Left lung (tissue), 4 donors: ENCODE measurements at regions not wholly inside any gene's neighbourhood (a gene's known extent, or its start where the extent isn't known, plus 50 kb on each side); places are given as distances from the start of the nearest gene placed in this dataset.

Experiments
- ATAC-seq: fragments of 200-7000 bp; cut with Tn5 transposase; one replicate; pipeline ENCODE4 v1.9.1; 2020; ENCODE audit warnings: moderate library complexity
- DNase-seq, 4 donors: peaks; one replicate each; pipeline ENCODE4 v3.0.0-alpha.2; 2013 to 2020
- H3K27ac ChIP-seq, 2 donors: fragments of 200-600 bp; sonication (generic) in 1 of 2; one replicate each; pipeline versions ENCODE4 v1.5.0 to v1.8.0; 2020 to 2021
- H3K27me3 ChIP-seq, 2 donors: fragments of 200-600 bp; sonication (generic) in 1 of 2; one replicate each; pipeline versions ENCODE4 v1.5.0 to v1.8.0; 2020 to 2021
- H3K36me3 ChIP-seq, 2 donors: fragments of 200-600 bp; sonication (generic) in 1 of 2; one replicate each; pipeline versions ENCODE4 v1.5.0 to v1.8.0; 2020 to 2021
- H3K4me1 ChIP-seq, 2 donors: fragments of 200-600 bp; one replicate each; pipeline ENCODE4 v1.8.0; 2021
- H3K4me3 ChIP-seq, 2 donors: fragments of 200-600 bp; sonication (generic) in 1 of 2; one replicate each; pipeline versions ENCODE4 v1.5.0 to v1.8.0; 2020 to 2021; ENCODE audit warnings: mild to moderate bottlenecking in 1 of 2
- H3K9me3 ChIP-seq, 2 donors: fragments of 200-600 bp; sonication (generic) in 1 of 2; one replicate each; pipeline versions ENCODE4 v1.5.0 to v1.8.0; 2020 to 2021
- CTCF ChIP-seq, 2 donors: fragments of 200-600 bp; sonication (generic) in 1 of 2; IDR thresholded peaks; one replicate each; pipeline versions ENCODE4 v1.5.0 to v1.8.0; 2021; ENCODE audit warnings: antibody characterized with exemption in 2 of 2
- intact Hi-C, 2 donors: fragments of 100-400 bp; cut with DNase I; formaldehyde crosslinking; loops; one replicate each; pipeline versions ENCODE4 v1.11.2 to v1.14.2; 2022
- donor health status: DM: no; HTN: yes; CAD: no.
- donor health status: DM: no; HTN: no; CAD: no.

- H3K4me3 ChIP-seq: no peak overlapping the region
- no peak for TF ChIP-seq CTCF (IDR thresholded peaks at IDR 0.05)
- no peak for DNase-seq
- intact Hi-C loops: no loop called here
- H3K27ac ChIP-seq: no peak overlapping the region
- peaks cover 0 to 100% of the 10 kb centered on the region in 2 donors for H3K36me3 ChIP-seq
- H3K4me1 ChIP-seq: no peaks in the 10 kb centered on the region
- H3K27me3 ChIP-seq: no peaks in the 10 kb centered on the region
- no peaks in the 10 kb centered on the region for H3K9me3 ChIP-seq
- no peak for ATAC-seq
These were observed 134.3 kb downstream of the CRYBB2 start for GRCh38 chr22:25353516-25354445.

GRCh38 chr22:25354456-25354855, 135.0 kb downstream of the CRYBB2 start:
- H3K27me3 ChIP-seq: no peaks in the 10 kb centered on the region
- no peaks in the 10 kb centered on the region for H3K9me3 ChIP-seq
- no peaks in the 10 kb centered on the region for H3K4me1 ChIP-seq
- intact Hi-C loops: no loop called here
- no peak overlapping the region for H3K4me3 ChIP-seq
- H3K27ac ChIP-seq: no peak overlapping the region
- H3K36me3 ChIP-seq: peaks cover 0 to 100% of the 10 kb centered on the region in 2 donors
- ATAC-seq (no peak), DNase-seq (peak in 1 of 4 donors; percentile 75)
- TF ChIP-seq CTCF (IDR thresholded peaks at IDR 0.05): no peak

- Histone ChIP-seq H3K4me1 (peaks cover 0 to 2% of the 10 kb centered on the region in 2 donors), H3K36me3 (peaks cover 0 to 91% of the 10 kb centered on the region in 2 donors), H3K4me3 (no peak overlapping the region), H3K27ac (no peak overlapping the region), H3K9me3 (no peaks in the 10 kb centered on the region), H3K27me3 (no peaks in the 10 kb centered on the region)
- no peak for TF ChIP-seq CTCF (IDR thresholded peaks at IDR 0.05)
- intact Hi-C loops: no loop called here
- DNase-seq: no peak
- ATAC-seq: no peak
These were observed 137.7 kb downstream of the CRYBB2 start for GRCh38 chr22:25357132-25357455.

GRCh38 chr22:25357606-25358420, 138.4 kb downstream of the CRYBB2 start:
- Histone ChIP-seq H3K36me3 (peaks cover 0 to 84% of the 10 kb centered on the region in 2 donors), H3K27me3 (no peaks in the 10 kb centered on the region), H3K27ac (no peak overlapping the region), H3K9me3 (no peaks in the 10 kb centered on the region), H3K4me1 (peaks cover 0 to 7% of the 10 kb centered on the region in 2 donors), H3K4me3 (no peak overlapping the region)
- TF ChIP-seq CTCF (IDR thresholded peaks at IDR 0.05): no peak
- ATAC-seq (no peak), DNase-seq (no peak)
- intact Hi-C loops: no loop called here
